GM23338 (cell line): ENCODE measurements at regions not wholly inside any gene's neighbourhood (a gene's known extent, or its start where the extent isn't known, plus 50 kb on each side); places are given as distances from the start of the nearest gene placed in this dataset.

Source experiments
- ATAC-seq: fragments of 200-7000 bp; cut with Tn5 transposase; 3 replicates; pipeline ENCODE4 v1.9.1; 2020
- DNase-seq: peaks from one replicate; pipeline ENCODE4 v3.0.0-alpha.2; 2015; ENCODE audit warnings: low spot score
- H2AFZ ChIP-seq: fragments of 200-600 bp; sonication (generic); 2 replicates; pipeline ENCODE4 v1.8.0; 2016; ENCODE audit warnings: antibody characterized with exemption, mild to moderate bottlenecking, moderate library complexity
- H3F3A ChIP-seq: fragments of 200-600 bp; sonication (generic); replicated peaks from 2 replicates; pipeline ENCODE4 v1.8.0; 2017; ENCODE audit warnings: antibody characterized with exemption, mixed run types, low read depth
- H3K27ac ChIP-seq: fragments of 200-600 bp; sonication (generic); 2 replicates; pipeline ENCODE4 v1.6.1; 2016; ENCODE audit warnings: low read depth
- H3K27me3 ChIP-seq: fragments of 200-600 bp; sonication (generic); 2 replicates; pipeline ENCODE4 v1.8.0; 2016; ENCODE audit warnings: mild to moderate bottlenecking, mixed run types, moderate library complexity; ENCODE audit not compliant: insufficient read depth
- H3K36me3 ChIP-seq: fragments of 200-600 bp; sonication (generic); 2 replicates; pipeline ENCODE4 v1.8.0; 2016; ENCODE audit warnings: mild to moderate bottlenecking; ENCODE audit not compliant: insufficient read depth
- H3K4me1 ChIP-seq: fragments of 200-600 bp; sonication (generic); 2 replicates; pipeline ENCODE4 v1.8.0; 2016; ENCODE audit warnings: mild to moderate bottlenecking, moderate library complexity; ENCODE audit not compliant: insufficient read depth
- H3K4me2 ChIP-seq: fragments of 200-600 bp; sonication (generic); 2 replicates; pipeline ENCODE4 v1.7.1; 2017; ENCODE audit warnings: mixed run types
- H3K4me3 ChIP-seq: fragments of 200-600 bp; sonication (generic); 2 replicates; pipeline ENCODE4 v1.6.1; 2016; ENCODE audit warnings: mixed run types
- H3K79me2 ChIP-seq: fragments of 200-600 bp; sonication (generic); replicated peaks from 2 replicates; pipeline ENCODE4 v1.8.0; 2017; ENCODE audit warnings: mild to moderate bottlenecking; ENCODE audit not compliant: insufficient read depth
- H3K9me2 ChIP-seq: fragments of 200-600 bp; sonication (generic); 2 replicates; pipeline ENCODE4 v1.8.0; 2017; ENCODE audit not compliant: insufficient read depth
- H4K20me1 ChIP-seq: fragments of 200-600 bp; sonication (generic); replicated peaks from 2 replicates; pipeline ENCODE4 v1.8.0; 2017; ENCODE audit warnings: mild to moderate bottlenecking; ENCODE audit not compliant: insufficient read depth
- H3K27ac Mint-ChIP-seq: 2 replicates; pipeline ENCODE4 v1.8.0; 2020; ENCODE audit warnings: inconsistent platforms, mild to moderate bottlenecking, moderate library complexity, mixed read lengths
- H3K27me3 Mint-ChIP-seq: 3 replicates; pipeline ENCODE4 v1.8.0; 2022; ENCODE audit warnings: low read depth, mild to moderate bottlenecking, moderate library complexity, mixed read lengths, inconsistent platforms; ENCODE audit not compliant: insufficient read depth, poor library complexity
- H3K36me3 Mint-ChIP-seq: 3 replicates; pipeline ENCODE4 v1.8.0; 2021; ENCODE audit warnings: low read depth, mild to moderate bottlenecking, inconsistent platforms, moderate library complexity, mixed read lengths
- H3K4me1 Mint-ChIP-seq: 3 replicates; pipeline ENCODE4 v1.8.0; 2020; ENCODE audit warnings: mild to moderate bottlenecking, inconsistent platforms, mixed read lengths
- H3K4me3 Mint-ChIP-seq: 3 replicates; pipeline ENCODE4 v1.8.0; 2021; ENCODE audit warnings: moderate library complexity, mild to moderate bottlenecking, inconsistent platforms, mixed read lengths
- H3K9me3 Mint-ChIP-seq: 3 replicates; pipeline ENCODE4 v1.8.0; 2020; ENCODE audit warnings: moderate library complexity, mild to moderate bottlenecking, inconsistent platforms, mixed read lengths
- CREB1 ChIP-seq: fragments of 250-450 bp; sonication (Bioruptor Pico); IDR thresholded peaks from 2 replicates; pipeline ENCODE4 v1.5.0; 2020; ENCODE audit warnings: low read depth, mild to moderate bottlenecking, moderate library complexity
- EZH2 ChIP-seq: fragments of 200-600 bp; sonication (generic); IDR thresholded peaks from one replicate; pipeline ENCODE4 v1.8.0; 2017; ENCODE audit warnings: antibody characterized with exemption, mild to moderate bottlenecking, low read depth; ENCODE audit not compliant: unreplicated experiment
- JUNB ChIP-seq: IDR thresholded peaks from one replicate; pipeline ENCODE4 v1.6.1; 2016; ENCODE audit warnings: antibody characterized with exemption; ENCODE audit not compliant: unreplicated experiment
- NANOG ChIP-seq: IDR thresholded peaks from 2 replicates; pipeline ENCODE4 v1.6.1; 2016; ENCODE audit warnings: antibody characterized with exemption, borderline replicate concordance
- STAT1 ChIP-seq: IDR thresholded peaks from one replicate; pipeline ENCODE4 v1.6.1; 2016; ENCODE audit warnings: antibody characterized with exemption; ENCODE audit not compliant: unreplicated experiment
- ZNF114 ChIP-seq: fragments of 250-450 bp; sonication (Bioruptor Pico); IDR thresholded peaks from 2 replicates; pipeline ENCODE4 v1.5.0; 2020; ENCODE audit warnings: mild to moderate bottlenecking, moderate library complexity
- ZNF331 ChIP-seq: fragments of 250-450 bp; sonication (Bioruptor Pico); IDR thresholded peaks from 2 replicates; pipeline ENCODE4 v1.5.0; 2020; ENCODE audit warnings: low read depth, mild to moderate bottlenecking, moderate library complexity
- TF ChIP-seq, protein P1 (sequence below), 2 experiments: fragments of 200-600 bp in 1 of 2; sonication (generic) in 1 of 2; conservative IDR thresholded peaks; 2 replicates each; pipeline versions ENCODE4 v1.5.1 to v1.6.1; 2016 to 2017; ENCODE audit warnings: antibody characterized with exemption in 2 of 2, low read depth in 2 of 2, mild to moderate bottlenecking in 2 of 2, moderate library complexity in 1 of 2
- TF ChIP-seq, protein P2 (sequence below): IDR thresholded peaks from 2 replicates; pipeline ENCODE4 v1.6.1; 2016; ENCODE audit warnings: antibody characterized with exemption
- TF ChIP-seq, protein P3 (sequence below): IDR thresholded peaks from one replicate; pipeline ENCODE4 v1.6.1; 2018; ENCODE audit warnings: antibody characterized with exemption; ENCODE audit not compliant: unreplicated experiment
- TF ChIP-seq, protein P4 (sequence below): fragments of 250-450 bp; sonication (Bioruptor Pico); IDR thresholded peaks from 2 replicates; pipeline ENCODE4 v1.5.0; 2020; ENCODE audit warnings: mild to moderate bottlenecking, moderate library complexity

DNA sequence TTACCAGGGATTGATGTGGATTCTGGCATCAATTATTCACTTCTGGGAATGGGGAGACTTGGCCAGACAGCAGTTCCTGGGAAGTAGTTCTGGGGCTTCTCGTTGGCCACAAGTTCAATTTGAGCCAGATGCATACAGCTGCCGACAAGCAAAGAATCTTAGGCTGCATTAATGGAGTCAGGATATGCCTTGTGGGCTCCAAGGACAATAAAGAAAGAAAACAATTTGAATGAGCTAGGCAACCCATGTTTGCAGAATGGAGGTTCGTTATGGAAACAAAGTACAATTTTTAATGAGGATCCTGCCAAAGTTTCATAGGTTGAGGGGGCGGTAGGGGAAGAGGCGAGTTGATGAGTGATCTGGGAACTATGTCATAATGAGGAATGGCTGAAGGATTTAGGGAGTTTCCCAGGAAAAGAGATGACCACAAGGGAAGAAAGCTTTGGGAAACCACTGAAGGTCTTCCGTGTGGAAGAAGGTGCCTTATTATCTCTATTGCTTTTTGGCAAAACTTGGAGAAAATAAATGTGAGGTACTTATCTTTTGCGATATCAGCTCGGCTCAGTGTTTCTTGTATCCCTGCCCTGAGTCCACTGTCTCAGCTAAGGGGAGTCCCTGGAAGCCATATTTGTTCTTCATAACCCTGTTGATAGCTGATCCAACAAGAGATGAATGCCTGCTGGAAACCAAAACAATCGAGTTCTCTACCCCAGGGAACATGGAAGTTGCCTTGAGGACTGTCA, 181.0 kb upstream of the ZNF217 start:
- H3K36me3 Mint-ChIP-seq, result no peaks in the 10 kb centered on the region
- DNase-seq, result no peak
- no peaks in the 10 kb centered on the region for H3K9me3 Mint-ChIP-seq
- H3K27ac ChIP-seq, result no peak overlapping the region
- TF ChIP-seq, protein P1, sequence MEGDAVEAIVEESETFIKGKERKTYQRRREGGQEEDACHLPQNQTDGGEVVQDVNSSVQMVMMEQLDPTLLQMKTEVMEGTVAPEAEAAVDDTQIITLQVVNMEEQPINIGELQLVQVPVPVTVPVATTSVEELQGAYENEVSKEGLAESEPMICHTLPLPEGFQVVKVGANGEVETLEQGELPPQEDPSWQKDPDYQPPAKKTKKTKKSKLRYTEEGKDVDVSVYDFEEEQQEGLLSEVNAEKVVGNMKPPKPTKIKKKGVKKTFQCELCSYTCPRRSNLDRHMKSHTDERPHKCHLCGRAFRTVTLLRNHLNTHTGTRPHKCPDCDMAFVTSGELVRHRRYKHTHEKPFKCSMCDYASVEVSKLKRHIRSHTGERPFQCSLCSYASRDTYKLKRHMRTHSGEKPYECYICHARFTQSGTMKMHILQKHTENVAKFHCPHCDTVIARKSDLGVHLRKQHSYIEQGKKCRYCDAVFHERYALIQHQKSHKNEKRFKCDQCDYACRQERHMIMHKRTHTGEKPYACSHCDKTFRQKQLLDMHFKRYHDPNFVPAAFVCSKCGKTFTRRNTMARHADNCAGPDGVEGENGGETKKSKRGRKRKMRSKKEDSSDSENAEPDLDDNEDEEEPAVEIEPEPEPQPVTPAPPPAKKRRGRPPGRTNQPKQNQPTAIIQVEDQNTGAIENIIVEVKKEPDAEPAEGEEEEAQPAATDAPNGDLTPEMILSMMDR (conservative IDR thresholded peaks at IDR 0.05; ENCODE audit: low read depth in 2 of 2), result no peak
- TF ChIP-seq STAT1, result no peak
- TF ChIP-seq EZH2, result no peak
- TF ChIP-seq ZNF114 (CRISPR knock-in tag), result no peak
- TF ChIP-seq CREB1 (CRISPR knock-in tag), result no peak
- TF ChIP-seq, protein P2, sequence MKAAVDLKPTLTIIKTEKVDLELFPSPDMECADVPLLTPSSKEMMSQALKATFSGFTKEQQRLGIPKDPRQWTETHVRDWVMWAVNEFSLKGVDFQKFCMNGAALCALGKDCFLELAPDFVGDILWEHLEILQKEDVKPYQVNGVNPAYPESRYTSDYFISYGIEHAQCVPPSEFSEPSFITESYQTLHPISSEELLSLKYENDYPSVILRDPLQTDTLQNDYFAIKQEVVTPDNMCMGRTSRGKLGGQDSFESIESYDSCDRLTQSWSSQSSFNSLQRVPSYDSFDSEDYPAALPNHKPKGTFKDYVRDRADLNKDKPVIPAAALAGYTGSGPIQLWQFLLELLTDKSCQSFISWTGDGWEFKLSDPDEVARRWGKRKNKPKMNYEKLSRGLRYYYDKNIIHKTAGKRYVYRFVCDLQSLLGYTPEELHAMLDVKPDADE, result no peak
- TF ChIP-seq ZNF331 (CRISPR knock-in tag), result no peak
- TF ChIP-seq, protein P3, sequence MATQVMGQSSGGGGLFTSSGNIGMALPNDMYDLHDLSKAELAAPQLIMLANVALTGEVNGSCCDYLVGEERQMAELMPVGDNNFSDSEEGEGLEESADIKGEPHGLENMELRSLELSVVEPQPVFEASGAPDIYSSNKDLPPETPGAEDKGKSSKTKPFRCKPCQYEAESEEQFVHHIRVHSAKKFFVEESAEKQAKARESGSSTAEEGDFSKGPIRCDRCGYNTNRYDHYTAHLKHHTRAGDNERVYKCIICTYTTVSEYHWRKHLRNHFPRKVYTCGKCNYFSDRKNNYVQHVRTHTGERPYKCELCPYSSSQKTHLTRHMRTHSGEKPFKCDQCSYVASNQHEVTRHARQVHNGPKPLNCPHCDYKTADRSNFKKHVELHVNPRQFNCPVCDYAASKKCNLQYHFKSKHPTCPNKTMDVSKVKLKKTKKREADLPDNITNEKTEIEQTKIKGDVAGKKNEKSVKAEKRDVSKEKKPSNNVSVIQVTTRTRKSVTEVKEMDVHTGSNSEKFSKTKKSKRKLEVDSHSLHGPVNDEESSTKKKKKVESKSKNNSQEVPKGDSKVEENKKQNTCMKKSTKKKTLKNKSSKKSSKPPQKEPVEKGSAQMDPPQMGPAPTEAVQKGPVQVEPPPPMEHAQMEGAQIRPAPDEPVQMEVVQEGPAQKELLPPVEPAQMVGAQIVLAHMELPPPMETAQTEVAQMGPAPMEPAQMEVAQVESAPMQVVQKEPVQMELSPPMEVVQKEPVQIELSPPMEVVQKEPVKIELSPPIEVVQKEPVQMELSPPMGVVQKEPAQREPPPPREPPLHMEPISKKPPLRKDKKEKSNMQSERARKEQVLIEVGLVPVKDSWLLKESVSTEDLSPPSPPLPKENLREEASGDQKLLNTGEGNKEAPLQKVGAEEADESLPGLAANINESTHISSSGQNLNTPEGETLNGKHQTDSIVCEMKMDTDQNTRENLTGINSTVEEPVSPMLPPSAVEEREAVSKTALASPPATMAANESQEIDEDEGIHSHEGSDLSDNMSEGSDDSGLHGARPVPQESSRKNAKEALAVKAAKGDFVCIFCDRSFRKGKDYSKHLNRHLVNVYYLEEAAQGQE, result no peak
- TF ChIP-seq NANOG, result no peak
- TF ChIP-seq, protein P4, sequence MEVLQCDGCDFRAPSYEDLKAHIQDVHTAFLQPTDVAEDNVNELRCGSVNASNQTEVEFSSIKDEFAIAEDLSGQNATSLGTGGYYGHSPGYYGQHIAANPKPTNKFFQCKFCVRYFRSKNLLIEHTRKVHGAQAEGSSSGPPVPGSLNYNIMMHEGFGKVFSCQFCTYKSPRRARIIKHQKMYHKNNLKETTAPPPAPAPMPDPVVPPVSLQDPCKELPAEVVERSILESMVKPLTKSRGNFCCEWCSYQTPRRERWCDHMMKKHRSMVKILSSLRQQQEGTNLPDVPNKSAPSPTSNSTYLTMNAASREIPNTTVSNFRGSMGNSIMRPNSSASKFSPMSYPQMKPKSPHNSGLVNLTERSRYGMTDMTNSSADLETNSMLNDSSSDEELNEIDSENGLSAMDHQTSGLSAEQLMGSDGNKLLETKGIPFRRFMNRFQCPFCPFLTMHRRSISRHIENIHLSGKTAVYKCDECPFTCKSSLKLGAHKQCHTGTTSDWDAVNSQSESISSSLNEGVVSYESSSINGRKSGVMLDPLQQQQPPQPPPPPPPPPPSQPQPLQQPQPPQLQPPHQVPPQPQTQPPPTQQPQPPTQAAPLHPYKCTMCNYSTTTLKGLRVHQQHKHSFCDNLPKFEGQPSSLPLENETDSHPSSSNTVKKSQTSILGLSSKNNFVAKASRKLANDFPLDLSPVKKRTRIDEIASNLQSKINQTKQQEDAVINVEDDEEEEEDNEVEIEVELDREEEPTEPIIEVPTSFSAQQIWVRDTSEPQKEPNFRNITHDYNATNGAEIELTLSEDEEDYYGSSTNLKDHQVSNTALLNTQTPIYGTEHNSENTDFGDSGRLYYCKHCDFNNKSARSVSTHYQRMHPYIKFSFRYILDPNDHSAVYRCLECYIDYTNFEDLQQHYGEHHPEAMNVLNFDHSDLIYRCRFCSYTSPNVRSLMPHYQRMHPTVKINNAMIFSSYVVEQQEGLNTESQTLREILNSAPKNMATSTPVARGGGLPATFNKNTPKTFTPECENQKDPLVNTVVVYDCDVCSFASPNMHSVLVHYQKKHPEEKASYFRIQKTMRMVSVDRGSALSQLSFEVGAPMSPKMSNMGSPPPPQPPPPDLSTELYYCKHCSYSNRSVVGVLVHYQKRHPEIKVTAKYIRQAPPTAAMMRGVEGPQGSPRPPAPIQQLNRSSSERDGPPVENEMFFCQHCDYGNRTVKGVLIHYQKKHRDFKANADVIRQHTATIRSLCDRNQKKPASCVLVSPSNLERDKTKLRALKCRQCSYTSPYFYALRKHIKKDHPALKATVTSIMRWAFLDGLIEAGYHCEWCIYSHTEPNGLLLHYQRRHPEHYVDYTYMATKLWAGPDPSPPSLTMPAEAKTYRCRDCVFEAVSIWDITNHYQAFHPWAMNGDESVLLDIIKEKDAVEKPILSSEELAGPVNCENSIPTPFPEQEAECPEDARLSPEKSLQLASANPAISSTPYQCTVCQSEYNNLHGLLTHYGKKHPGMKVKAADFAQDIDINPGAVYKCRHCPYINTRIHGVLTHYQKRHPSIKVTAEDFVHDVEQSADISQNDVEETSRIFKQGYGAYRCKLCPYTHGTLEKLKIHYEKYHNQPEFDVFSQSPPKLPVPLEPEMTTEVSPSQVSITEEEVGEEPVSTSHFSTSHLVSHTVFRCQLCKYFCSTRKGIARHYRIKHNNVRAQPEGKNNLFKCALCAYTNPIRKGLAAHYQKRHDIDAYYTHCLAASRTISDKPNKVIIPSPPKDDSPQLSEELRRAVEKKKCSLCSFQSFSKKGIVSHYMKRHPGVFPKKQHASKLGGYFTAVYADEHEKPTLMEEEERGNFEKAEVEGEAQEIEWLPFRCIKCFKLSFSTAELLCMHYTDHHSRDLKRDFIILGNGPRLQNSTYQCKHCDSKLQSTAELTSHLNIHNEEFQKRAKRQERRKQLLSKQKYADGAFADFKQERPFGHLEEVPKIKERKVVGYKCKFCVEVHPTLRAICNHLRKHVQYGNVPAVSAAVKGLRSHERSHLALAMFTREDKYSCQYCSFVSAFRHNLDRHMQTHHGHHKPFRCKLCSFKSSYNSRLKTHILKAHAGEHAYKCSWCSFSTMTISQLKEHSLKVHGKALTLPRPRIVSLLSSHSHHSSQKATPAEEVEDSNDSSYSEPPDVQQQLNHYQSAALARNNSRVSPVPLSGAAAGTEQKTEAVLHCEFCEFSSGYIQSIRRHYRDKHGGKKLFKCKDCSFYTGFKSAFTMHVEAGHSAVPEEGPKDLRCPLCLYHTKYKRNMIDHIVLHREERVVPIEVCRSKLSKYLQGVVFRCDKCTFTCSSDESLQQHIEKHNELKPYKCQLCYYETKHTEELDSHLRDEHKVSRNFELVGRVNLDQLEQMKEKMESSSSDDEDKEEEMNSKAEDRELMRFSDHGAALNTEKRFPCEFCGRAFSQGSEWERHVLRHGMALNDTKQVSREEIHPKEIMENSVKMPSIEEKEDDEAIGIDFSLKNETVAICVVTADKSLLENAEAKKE (CRISPR knock-in tag), result no peak
- no peak for TF ChIP-seq JUNB
- no peak overlapping the region for H2AFZ ChIP-seq
- no peaks in the 10 kb centered on the region for H3K36me3 ChIP-seq
- ATAC-seq, result no peak
- no peaks in the 10 kb centered on the region for H3K27me3 ChIP-seq
- no peak overlapping the region for H3K4me3 ChIP-seq
- H3K9me2 ChIP-seq, result no peaks in the 10 kb centered on the region; the same call in 1 of the 2 replicates
- H4K20me1 ChIP-seq, result no peaks in the 10 kb centered on the region
- H3K4me1 Mint-ChIP-seq, result peaks cover 6% of the 10 kb centered on the region; the same call in 2 of the 3 replicates
- no peaks in the 10 kb centered on the region for H3K79me2 ChIP-seq
- H3K27me3 Mint-ChIP-seq, result peaks cover 7% of the 10 kb centered on the region
- H3F3A ChIP-seq, result no peaks in the 10 kb centered on the region
- H3K27ac Mint-ChIP-seq, result no peak overlapping the region
- H3K4me1 ChIP-seq, result peaks cover 4% of the 10 kb centered on the region; the same call in 1 of the 2 replicates
- no peak overlapping the region for H3K4me2 ChIP-seq
- H3K4me3 Mint-ChIP-seq, result no peak overlapping the region
